SU-DHL-6 (cell line): ENCODE measurements at regions not wholly inside any gene's neighbourhood (a gene's known extent, or its start where the extent isn't known, plus 50 kb on each side); places are given as distances from the start of the nearest gene placed in this dataset.

Experiments
- CTCF ChIP-seq: fragments of 200-600 bp; sonication (generic); IDR thresholded peaks from one replicate; pipeline ENCODE4 v1.5.1; 2017; ENCODE audit warnings: antibody characterized with exemption, mild to moderate bottlenecking, low read length, moderate library complexity; ENCODE audit not compliant: insufficient read depth, poor library complexity, severe bottlenecking
- EZH2phosphoT487 ChIP-seq: fragments of 200-600 bp; sonication (generic), shearing (Covaris generic); conservative IDR thresholded peaks from 2 replicates; pipeline ENCODE4 v1.6.1; 2018; ENCODE audit warnings: mild to moderate bottlenecking, antibody characterized with exemption, low read length, moderate library complexity, mixed read lengths

GRCh38 chr5:125151150-125151900 lies 404.9 kb upstream of the ZNF608 start:
- TF ChIP-seq CTCF (no peak), EZH2phosphoT487 (no peak)
